Panc1 (cell line): ENCODE measurements at regions not wholly inside any gene's neighbourhood (a gene's known extent, or its start where the extent isn't known, plus 50 kb on each side); places are given as distances from the start of the nearest gene placed in this dataset.

Source experiments
- ATAC-seq: fragments of 200-7000 bp; cut with Tn5 transposase; 2 replicates; pipeline ENCODE4 v1.9.1; 2020; ENCODE audit warnings: mild to moderate bottlenecking, moderate library complexity
- BruUV-seq: library from RNA; stranded (reverse); fragments of 400-500 nt; replicated peaks from 2 replicates; lab custom pipeline; 2021; lab: Mats Ljungman, UMichigan
- CTCF ChIA-PET: fragments of 300-600 bp; sonication (Branson Sonifier 250); formaldehyde crosslinking; loops from one replicate; lab custom pipeline; 2022; ENCODE audit warnings: antibody characterized with exemption; lab: Charles Lee
- POLR2A ChIA-PET: fragments of 300-600 bp; sonication (Branson Sonifier 250); formaldehyde crosslinking; loops from one replicate; lab custom pipeline; 2022; ENCODE audit warnings: antibody characterized with exemption; lab: Charles Lee
- DNase-seq: peaks from one replicate; pipeline ENCODE4 v3.0.0-alpha.2; 2010; ENCODE audit warnings: low read depth, low spot score
- H3K27ac ChIP-seq: 2 replicates; pipeline ENCODE4 v1.5.1; 2011; ENCODE audit warnings: mild to moderate bottlenecking, low read length, inconsistent platforms
- H3K27me3 ChIP-seq: fragments of 200-500 bp; sonication (Bioruptor generic); 2 replicates; pipeline ENCODE4 v1.6.0; 2014; ENCODE audit warnings: low read length, inconsistent platforms; ENCODE audit not compliant: control insufficient read depth, insufficient read depth
- H3K36me3 ChIP-seq: fragments of 200-500 bp; sonication (Bioruptor generic); 2 replicates; pipeline ENCODE4 v1.5.1; 2014; ENCODE audit warnings: inconsistent platforms, mild to moderate bottlenecking, low read length, moderate library complexity; ENCODE audit not compliant: control insufficient read depth, insufficient read depth
- H3K4me1 ChIP-seq: 2 replicates; pipeline ENCODE4 v1.5.1; 2011; ENCODE audit warnings: inconsistent platforms, mild to moderate bottlenecking, low read length, moderate library complexity; ENCODE audit not compliant: control insufficient read depth, insufficient read depth
- H3K4me3 ChIP-seq, 2 experiments: 2 replicates each; pipeline ENCODE4 v1.5.1; 2011 to 2012; ENCODE audit warnings: low read depth in 2 of 2, low read length in 2 of 2, mild to moderate bottlenecking in 2 of 2, inconsistent platforms in 1 of 2, moderate library complexity in 1 of 2
- H3K9me3 ChIP-seq: fragments of 200-500 bp; sonication (Bioruptor generic); 2 replicates; pipeline ENCODE4 v1.5.1; 2014; ENCODE audit warnings: low read depth, mild to moderate bottlenecking, inconsistent platforms, low read length, moderate library complexity; ENCODE audit not compliant: control insufficient read depth, insufficient read depth
- CTCF ChIP-seq: fragments of 450-650 bp; IDR thresholded peaks from 2 replicates; pipeline ENCODE4 v1.5.1; 2017; ENCODE audit warnings: mild to moderate bottlenecking
- POLR2AphosphoS5 ChIP-seq: IDR thresholded peaks from 2 replicates; pipeline ENCODE4 v1.6.1; 2012; ENCODE audit warnings: mild to moderate bottlenecking, low read depth, low read length, moderate library complexity
- REST ChIP-seq, 2 experiments: IDR thresholded peaks; 2 replicates each; pipeline ENCODE4 v1.6.1; 2011 to 2012; ENCODE audit warnings: low read depth in 2 of 2, control low read depth in 1 of 2, low read length in 1 of 2, mild to moderate bottlenecking in 1 of 2, moderate library complexity in 1 of 2; ENCODE audit not compliant: insufficient read depth in 1 of 2
- SIN3A ChIP-seq: IDR thresholded peaks from 2 replicates; pipeline ENCODE4 v1.6.1; 2012; ENCODE audit warnings: low read depth, mild to moderate bottlenecking, low read length, moderate library complexity, borderline replicate concordance; ENCODE audit not compliant: insufficient read depth
- TCF7L2 ChIP-seq: IDR thresholded peaks from 2 replicates; pipeline ENCODE4 v1.6.1; 2011; ENCODE audit warnings: mild to moderate bottlenecking, low read depth, low read length, inconsistent platforms
- in situ Hi-C: cut with HindIII; loops from 2 replicates; pipeline ENCODE4 v1.10.0; 2016; ENCODE audit warnings: low sequenced_read_pairs, low pct_unique_long_range_greater_than_20kb
- intact Hi-C: fragments of 100-400 bp; cut with micrococcal nuclease; formaldehyde crosslinking; loops from one replicate; pipeline ENCODE4 v1.10.0; 2022; ENCODE audit not compliant: unreplicated experiment

GRCh38 chr5:135191084-135191826, 157.2 kb upstream of the PITX1 start:
- intact Hi-C loops = loop anchor here (5.0 kb wide), 2 partner anchors 159 to 274 kb away; partner anchors contain the start of gene PITX1
- H3K27me3 ChIP-seq = no peaks in the 10 kb centered on the region
- in situ Hi-C loops = no loop called here
- no peaks in the 10 kb centered on the region for H3K36me3 ChIP-seq
- DNase-seq = peak; percentile 32
- TF ChIP-seq CTCF = peak; percentile 98
- no peak for TF ChIP-seq SIN3A
- no peak; the same call in 1 of the 2 replicates for TF ChIP-seq POLR2AphosphoS5
- TF ChIP-seq TCF7L2 = no peak
- no TSS peak for BruUV-seq
- no peaks in the 10 kb centered on the region for H3K9me3 ChIP-seq
- H3K4me3 ChIP-seq = peak overlapping the region; percentile 45 to 46
- 0 out of 2 replicates have a peak overlapping the region, but pooled peaks have one; percentile 26 for H3K27ac ChIP-seq
- CTCF ChIA-PET = interaction anchor here (0.6 to 1.1 kb wide), 4 partner anchors 9 to 272 kb away, joined by 3 to 7 read pairs (median 3); no protein-coding TSS in a partner anchor
- H3K4me1 ChIP-seq = peaks cover 3% of the 10 kb centered on the region; the same call in 1 of the 2 replicates
- POLR2A ChIA-PET = interaction anchor here (0.6 kb wide), 1 partner anchor 332 kb away, joined by 4 read pairs; no protein-coding TSS in a partner anchor
- peak; percentile 98 for ATAC-seq

GRCh38 chr5:135190416-135191083, 156.5 kb upstream of the PITX1 start:
- BruUV-seq = no TSS peak
- no peak overlapping the region for H3K27ac ChIP-seq
- peak overlapping the region; percentile 45 to 46 for H3K4me3 ChIP-seq
- DNase-seq (no peak), ATAC-seq (no peak)
- H3K4me1 ChIP-seq = peaks cover 3% of the 10 kb centered on the region; the same call in 1 of the 2 replicates
- H3K9me3 ChIP-seq = no peaks in the 10 kb centered on the region
- ChIA-PET POLR2A (interaction anchor here (0.6 kb wide), 1 partner anchor 331 kb away, joined by 4 read pairs; no protein-coding TSS in a partner anchor), CTCF (interaction anchor here (0.6 to 1.1 kb wide), 4 partner anchors 11 to 271 kb away, joined by 3 to 7 read pairs (median 3); no protein-coding TSS in a partner anchor)
- intact Hi-C loops (loop anchor here (5.0 kb wide), 2 partner anchors 158 to 273 kb away; partner anchors contain the start of gene PITX1), in situ Hi-C loops (no loop called here)
- H3K27me3 ChIP-seq = no peaks in the 10 kb centered on the region
- H3K36me3 ChIP-seq = no peaks in the 10 kb centered on the region
- TF ChIP-seq SIN3A (no peak), REST (IDR thresholded peaks at IDR 0.05; ENCODE audit: insufficient read depth in 1 of 2, low read depth in 2 of 2, low read length in 1 of 2) (no peak), TCF7L2 (no peak), POLR2AphosphoS5 (no peak), CTCF (no peak)
